GM12878 (cell line): ENCODE measurements at regions not wholly inside any gene's neighbourhood (a gene's known extent, or its start where the extent isn't known, plus 50 kb on each side); places are given as distances from the start of the nearest gene placed in this dataset.

ENCODE experiments used
- CBX5 ChIP-seq: sonication (generic); IDR thresholded peaks from 2 replicates; pipeline ENCODE4 v1.6.1; 2016; ENCODE audit warnings: low read depth, moderate library complexity, mild to moderate bottlenecking, inconsistent platforms
- GABPA ChIP-seq: IDR thresholded peaks from 2 replicates; pipeline ENCODE4 v1.6.1; 2014; ENCODE audit warnings: antibody characterized with exemption, low read depth, mild to moderate bottlenecking, inconsistent platforms
- NR2C2 ChIP-seq: IDR thresholded peaks from 2 replicates; pipeline ENCODE4 v1.6.1; 2011; ENCODE audit warnings: borderline replicate concordance, low read depth; ENCODE audit not compliant: control insufficient read depth, insufficient read length
- PRDM15 ChIP-seq: fragments of 450-650 bp; formaldehyde crosslinking; IDR thresholded peaks from 2 replicates; pipeline ENCODE4 v1.4.0; 2020; ENCODE audit warnings: mild to moderate bottlenecking, moderate library complexity
- RELB ChIP-seq: fragments of 450-650 bp; IDR thresholded peaks from 2 replicates; pipeline ENCODE4 v1.6.1; 2017; ENCODE audit warnings: low read depth, mild to moderate bottlenecking, moderate library complexity
- STAT3 ChIP-seq: IDR thresholded peaks from 2 replicates; pipeline ENCODE4 v1.6.1; 2011; ENCODE audit warnings: low read depth, low read length, improper control_type of control experiment
- SUZ12 ChIP-seq: fragments of 200-600 bp; sonication (generic); IDR thresholded peaks from one replicate; pipeline ENCODE4 v1.6.1; 2018; ENCODE audit warnings: antibody characterized with exemption, mild to moderate bottlenecking; ENCODE audit not compliant: unreplicated experiment

- TF ChIP-seq NR2C2 (no peak), PRDM15 (no peak), GABPA (no peak), RELB (no peak), CBX5 (no peak), STAT3 (no peak), SUZ12 (no peak)
Observed at GRCh38 chrX:117538178-117539089, 578.2 kb downstream of the KLHL13 start (continued).
